HEK293 (cell line): ENCODE measurements at regions not wholly inside any gene's neighbourhood (a gene's known extent, or its start where the extent isn't known, plus 50 kb on each side); places are given as distances from the start of the nearest gene placed in this dataset.
"Not testable (repeated sequence)": the region's sequence is repeated elsewhere in the genome, so short reads cannot be mapped to it uniquely, and the experiment has no call there.

Experiments used
- CTCF ChIA-PET: fragments of 350-600 bp; formaldehyde crosslinking; extraction: SDS; loops from one replicate; lab custom pipeline; 2021; ENCODE audit warnings: antibody characterized with exemption; lab: Yijun Ruan, JAX
- POLR2A ChIA-PET: fragments of 300-600 bp; formaldehyde crosslinking; extraction: SDS; loops from one replicate; lab custom pipeline; 2020; ENCODE audit warnings: antibody characterized with exemption, inconsistent platforms; lab: Yijun Ruan, JAX
- H3K27ac ChIP-seq: fragments of 200-500 bp; sonication (Bioruptor generic); 2 replicates; pipeline ENCODE4 v1.5.1; 2014; ENCODE audit warnings: low read depth, low read length, control low read depth, inconsistent platforms; ENCODE audit errors: extremely low read depth
- H3K36me3 ChIP-seq, 2 experiments: fragments of 200-500 bp in 1 of 2; sonication (Bioruptor generic) in 1 of 2; 1 replicate in 1 of 2; 2 replicates in 1 of 2; pipeline ENCODE4 v1.5.1; 2014 to 2017; ENCODE audit warnings: inconsistent platforms in 2 of 2, low read length in 2 of 2; ENCODE audit not compliant: control insufficient read depth in 2 of 2, insufficient read depth in 1 of 2
- H3K4me1 ChIP-seq: fragments of 200-500 bp; sonication (Bioruptor generic); 2 replicates; pipeline ENCODE4 v1.5.1; 2014; ENCODE audit warnings: mild to moderate bottlenecking, low read length, inconsistent platforms; ENCODE audit not compliant: control insufficient read depth, insufficient read depth
- H3K4me3 ChIP-seq: 2 replicates; pipeline ENCODE4 v1.5.1; 2011; ENCODE audit warnings: low read depth, mild to moderate bottlenecking, control low read depth, low read length, moderate library complexity
- H3K9me3 ChIP-seq: fragments of 200-500 bp; sonication (Bioruptor generic); 2 replicates; pipeline ENCODE4 v1.5.1; 2014; ENCODE audit warnings: low read depth, low read length, inconsistent platforms; ENCODE audit not compliant: control insufficient read depth, insufficient read depth
- CTCF ChIP-seq: fragments of 450-650 bp; formaldehyde crosslinking; IDR thresholded peaks from 2 replicates; pipeline ENCODE4 v1.5.1; 2016; ENCODE audit warnings: missing biosample characterization, missing genetic modification characterization
- FEZF1 ChIP-seq: fragments of 450-650 bp; formaldehyde crosslinking; IDR thresholded peaks from 2 replicates; pipeline ENCODE4 v1.5.1; 2016; ENCODE audit warnings: missing biosample characterization, missing genetic modification characterization
- KLF1 ChIP-seq: fragments of 450-650 bp; formaldehyde crosslinking; IDR thresholded peaks from 2 replicates; pipeline ENCODE4 v1.5.1; 2016; ENCODE audit warnings: missing biosample characterization, missing genetic modification characterization
- PRDM4 ChIP-seq: fragments of 450-650 bp; formaldehyde crosslinking; IDR thresholded peaks from 2 replicates; pipeline ENCODE4 v1.5.1; 2017; ENCODE audit warnings: missing biosample characterization, missing genetic modification characterization
- TRIM28 ChIP-seq: IDR thresholded peaks from 2 replicates; pipeline ENCODE4 v1.6.1; 2011; ENCODE audit warnings: low read length, control low read depth, borderline replicate concordance
- ZFP69B ChIP-seq: fragments of 450-650 bp; formaldehyde crosslinking; IDR thresholded peaks from 2 replicates; pipeline ENCODE4 v1.5.1; 2016; ENCODE audit warnings: missing biosample characterization, missing genetic modification characterization
- ZNF335 ChIP-seq: fragments of 450-650 bp; formaldehyde crosslinking; conservative IDR thresholded peaks from 2 replicates; pipeline ENCODE4 v1.5.1; 2016; ENCODE audit warnings: missing biosample characterization, missing genetic modification characterization
- ZNF341 ChIP-seq: fragments of 450-650 bp; formaldehyde crosslinking; IDR thresholded peaks from 2 replicates; pipeline ENCODE4; 2016; ENCODE audit warnings: low read depth, missing biosample characterization, missing genetic modification characterization
- ZNF621 ChIP-seq: fragments of 450-650 bp; formaldehyde crosslinking; IDR thresholded peaks from 2 replicates; pipeline ENCODE4 v1.5.1; 2017; ENCODE audit warnings: missing biosample characterization, missing genetic modification characterization
- ZNF792 ChIP-seq: fragments of 450-650 bp; formaldehyde crosslinking; IDR thresholded peaks from 2 replicates; pipeline ENCODE4 v1.5.1; 2016; ENCODE audit warnings: missing biosample characterization, missing genetic modification characterization
- ZSCAN4 ChIP-seq: fragments of 450-650 bp; formaldehyde crosslinking; IDR thresholded peaks from 2 replicates; pipeline ENCODE4 v1.5.1; 2017; ENCODE audit warnings: missing biosample characterization, missing genetic modification characterization
- ZXDB ChIP-seq: fragments of 450-650 bp; formaldehyde crosslinking; IDR thresholded peaks from 2 replicates; pipeline ENCODE4 v1.5.1; 2016; ENCODE audit warnings: missing biosample characterization, missing genetic modification characterization
- TF ChIP-seq, protein P1 (sequence below): fragments of 450-650 bp; formaldehyde crosslinking; IDR thresholded peaks from 2 replicates; pipeline ENCODE4 v1.5.1; 2017; ENCODE audit warnings: missing biosample characterization, missing genetic modification characterization

- H3K4me3 ChIP-seq, H3K4me1 ChIP-seq, H3K9me3 ChIP-seq, CTCF ChIA-PET, H3K36me3 ChIP-seq, POLR2A ChIA-PET, H3K27ac ChIP-seq: not testable (repeated sequence)
- TF ChIP-seq ZFP69B (0 out of 2 replicates have a peak, but pooled peaks have one; percentile 24), ZNF341 (tag by site-specific recombination) (0 out of 2 replicates have a peak, but pooled peaks have one; percentile 13), ZXDB (tag by site-specific recombination) (0 out of 2 replicates have a peak, but pooled peaks have one; percentile 18), KLF1 (tag by site-specific recombination) (0 out of 2 replicates have a peak, but pooled peaks have one; percentile 24), FEZF1 (peak; percentile 58)
- TF ChIP-seq, all 188 proteins: peak for 5; not testable (repeated sequence) for 183
Observed at GRCh38 chr3:182425926-182426718, 367.2 kb upstream of the ATP11B start.

- H3K27ac ChIP-seq, CTCF ChIA-PET, H3K36me3 ChIP-seq, POLR2A ChIA-PET, H3K4me1 ChIP-seq, H3K9me3 ChIP-seq, H3K4me3 ChIP-seq: not testable (repeated sequence)
Observed at GRCh38 chr3:182431972-182432371, 361.3 kb upstream of the ATP11B start.

GRCh38 chr3:182435860-182436259, 357.4 kb upstream of the ATP11B start:
- no peak overlapping the region for H3K27ac ChIP-seq
- no peaks in the 10 kb centered on the region for H3K36me3 ChIP-seq
- CTCF ChIA-PET = no interaction called here
- no peaks in the 10 kb centered on the region for H3K9me3 ChIP-seq
- H3K4me1 ChIP-seq = peaks cover 4% of the 10 kb centered on the region; the same call in 1 of the 2 replicates
- POLR2A ChIA-PET = no interaction called here
- no peak overlapping the region for H3K4me3 ChIP-seq
- TF ChIP-seq PRDM4 (tag by site-specific recombination) (no peak), ZNF335 (tag by site-specific recombination) (0 out of 2 replicates have a peak, but pooled peaks have one; percentile 34), ZNF621 (no peak), ZSCAN4 (tag by site-specific recombination) (no peak), CTCF (tag by site-specific recombination) (no peak), TRIM28 (no peak), ZNF792 (no peak)
- TF ChIP-seq, protein P1, sequence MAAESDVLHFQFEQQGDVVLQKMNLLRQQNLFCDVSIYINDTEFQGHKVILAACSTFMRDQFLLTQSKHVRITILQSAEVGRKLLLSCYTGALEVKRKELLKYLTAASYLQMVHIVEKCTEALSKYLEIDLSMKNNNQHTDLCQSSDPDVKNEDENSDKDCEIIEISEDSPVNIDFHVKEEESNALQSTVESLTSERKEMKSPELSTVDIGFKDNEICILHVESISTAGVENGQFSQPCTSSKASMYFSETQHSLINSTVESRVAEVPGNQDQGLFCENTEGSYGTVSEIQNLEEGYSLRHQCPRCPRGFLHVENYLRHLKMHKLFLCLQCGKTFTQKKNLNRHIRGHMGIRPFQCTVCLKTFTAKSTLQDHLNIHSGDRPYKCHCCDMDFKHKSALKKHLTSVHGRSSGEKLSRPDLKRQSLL = no peak
